Esophagus muscularis mucosa (tissue), 4 donors: ENCODE measurements at regions not wholly inside any gene's neighbourhood (a gene's known extent, or its start where the extent isn't known, plus 50 kb on each side); places are given as distances from the start of the nearest gene placed in this dataset.

Source experiments
- DNase-seq: peaks from one replicate; pipeline ENCODE4 v3.0.0-alpha.2; 2017; ENCODE audit errors: extremely low spot score
- H3K27ac ChIP-seq, 4 donors: fragments of 200-600 bp; sonication (generic); replicated peaks in 1 of 4; 1 replicate in 3 of 4; 2 replicates in 1 of 4; pipeline ENCODE4 v1.5.1; 2016 to 2019; ENCODE audit warnings: mild to moderate bottlenecking in 1 of 4
- H3K27me3 ChIP-seq, 4 donors: fragments of 200-600 bp; sonication (generic); one replicate each; pipeline versions ENCODE4 v1.5.1 to v1.6.0; 2016 to 2019
- H3K36me3 ChIP-seq, 4 donors: fragments of 200-600 bp; sonication (generic); one replicate each; pipeline ENCODE4 v1.5.1; 2016 to 2019
- H3K4me1 ChIP-seq, 4 donors: fragments of 200-600 bp; sonication (generic); one replicate each; pipeline ENCODE4 v1.5.1; 2016 to 2019
- H3K4me3 ChIP-seq, 4 donors: fragments of 200-600 bp; sonication (generic); 1 replicate in 2 of 4; 2 replicates in 2 of 4; pipeline ENCODE4 v1.5.1; 2016 to 2019; ENCODE audit warnings: mild to moderate bottlenecking in 4 of 4, moderate library complexity in 1 of 4
- H3K9me3 ChIP-seq, 4 donors: fragments of 200-600 bp; sonication (generic); 1 replicate in 3 of 4; 2 replicates in 1 of 4; pipeline ENCODE4 v1.5.1; 2016 to 2019
- CTCF ChIP-seq, 3 experiments: fragments of 200-600 bp in 2 of 3; fragments of 450-650 bp in 1 of 3; sonication (generic) in 2 of 3; IDR thresholded peaks; one replicate each; pipeline ENCODE4 v1.5.1; 2017 to 2019; ENCODE audit warnings: antibody characterized with exemption in 3 of 3, mild to moderate bottlenecking in 2 of 3, moderate library complexity in 1 of 3
- EP300 ChIP-seq: sonication (generic); formaldehyde crosslinking; IDR thresholded peaks from one replicate; pipeline ENCODE4 v1.6.1; 2017; ENCODE audit warnings: antibody characterized with exemption
- POLR2A ChIP-seq: fragments of 450-650 bp; IDR thresholded peaks from one replicate; pipeline ENCODE4 v1.6.1; 2017; ENCODE audit warnings: antibody characterized with exemption, moderate library complexity, mild to moderate bottlenecking, low read depth
- POLR2AphosphoS5 ChIP-seq, 2 donors: sonication (generic); formaldehyde crosslinking; IDR thresholded peaks; one replicate each; pipeline ENCODE4 v1.6.1; 2017; ENCODE audit warnings: antibody characterized with exemption in 2 of 2
- WGBS: methylation state at CpG from one replicate; pipeline ENCODE4 v1.1.5; 2018; 5-methylcytosine and 5-hydroxymethylcytosine counted together
- intact Hi-C: fragments of 100-400 bp; cut with DNase I; formaldehyde crosslinking; loops from one replicate; pipeline ENCODE4 v1.15.1; 2023

DNA sequence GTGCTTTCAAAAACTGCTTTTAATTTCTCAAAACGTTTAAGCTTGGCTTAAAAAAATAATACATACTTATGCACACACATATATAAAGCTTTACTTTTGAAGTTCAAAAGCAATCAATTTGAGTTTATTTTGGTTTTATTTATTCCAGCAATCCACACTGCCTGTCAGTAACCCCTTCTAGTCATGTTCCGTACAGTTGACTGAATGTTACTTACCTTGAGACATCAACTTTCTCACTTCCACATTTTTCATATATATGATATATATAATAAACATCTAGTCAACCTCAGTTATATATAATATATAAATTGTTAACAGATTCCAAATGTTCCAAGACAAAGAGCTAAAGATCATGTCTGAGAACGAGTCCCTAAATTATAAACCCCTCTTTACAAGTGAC is 1137.3 kb upstream of the ZEB2 start:
- no peak for DNase-seq
- Histone ChIP-seq H3K36me3 (no peaks in the 10 kb centered on the region), H3K4me1 (no peaks in the 10 kb centered on the region), H3K27ac (no peak overlapping the region), H3K4me3 (no peak overlapping the region), H3K9me3 (no peaks in the 10 kb centered on the region), H3K27me3 (no peaks in the 10 kb centered on the region)
- TF ChIP-seq POLR2A (no peak), POLR2AphosphoS5 (IDR thresholded peaks at IDR 0.05) (no peak), EP300 (no peak), CTCF (IDR thresholded peaks at IDR 0.05) (no peak)
- WGBS, result 80% methylated on average over 3 of the region's 3 CpGs
- intact Hi-C loops, result no loop called here

DNA sequence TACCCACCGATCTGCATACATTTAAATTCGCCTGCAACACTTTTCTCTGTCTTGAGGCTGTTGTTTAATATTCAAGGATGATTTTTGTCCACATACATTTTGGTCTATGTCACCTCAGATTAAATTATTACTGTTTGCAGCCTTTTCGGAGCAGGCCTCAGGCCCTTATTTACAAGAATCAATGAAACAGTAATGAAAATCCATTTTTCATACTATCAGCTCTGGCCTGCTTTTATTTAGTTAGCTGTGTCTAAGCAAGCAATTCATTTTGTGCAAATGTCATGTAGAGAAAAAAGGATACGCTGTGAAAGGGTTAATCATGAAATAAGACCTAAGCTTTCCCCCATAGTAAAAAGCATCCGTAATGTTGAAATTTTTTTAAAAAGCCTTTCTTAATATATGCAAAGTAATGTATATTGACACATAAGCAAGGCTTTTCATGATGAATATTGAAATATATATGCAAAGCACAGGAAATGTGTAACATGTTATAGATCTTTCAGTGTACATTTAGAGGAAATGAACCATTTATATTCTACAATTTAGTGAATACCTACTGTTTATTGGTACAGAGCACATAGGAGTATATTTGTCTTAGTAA is 1135.3 kb upstream of the ZEB2 start:
- H3K9me3 ChIP-seq, result no peaks in the 10 kb centered on the region
- no peak overlapping the region for H3K4me3 ChIP-seq
- H3K4me1 ChIP-seq, result no peaks in the 10 kb centered on the region
- H3K27me3 ChIP-seq, result no peaks in the 10 kb centered on the region
- TF ChIP-seq POLR2A, result no peak
- no peak for TF ChIP-seq EP300
- no peak for TF ChIP-seq CTCF (IDR thresholded peaks at IDR 0.05)
- no peak for TF ChIP-seq POLR2AphosphoS5 (IDR thresholded peaks at IDR 0.05)
- 86% methylated on average over 5 of the region's 5 CpGs for WGBS
- H3K36me3 ChIP-seq, result no peaks in the 10 kb centered on the region
- intact Hi-C loops, result no loop called here
- H3K27ac ChIP-seq, result no peak overlapping the region
- no peak for DNase-seq

DNA sequence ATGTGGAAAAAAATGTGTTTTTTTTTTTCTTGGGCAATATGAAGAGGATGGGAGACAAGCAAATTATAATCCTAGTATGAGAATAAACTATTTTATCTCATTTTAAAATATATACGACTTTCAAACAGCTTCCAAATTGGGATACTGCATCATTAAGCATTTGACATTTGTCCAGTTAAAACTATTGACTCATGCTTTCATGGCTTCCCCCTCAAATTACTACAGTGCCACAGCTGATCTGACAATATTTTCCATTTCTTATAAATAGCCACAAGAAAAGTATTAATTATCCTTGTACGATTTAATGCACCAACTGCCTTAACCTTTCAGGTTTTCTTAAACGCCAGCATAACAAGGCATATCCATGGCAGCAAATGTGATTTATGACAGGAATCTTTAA is 1134.8 kb upstream of the ZEB2 start:
- no peak overlapping the region for H3K4me3 ChIP-seq
- H3K36me3 ChIP-seq, result no peaks in the 10 kb centered on the region
- no peak for DNase-seq
- 80% methylated on average over 3 of the region's 3 CpGs for whole genome bisulfite sequencing
- H3K27ac ChIP-seq, result no peak overlapping the region
- no peak for TF ChIP-seq EP300
- TF ChIP-seq CTCF (IDR thresholded peaks at IDR 0.05), result no peak
- no peak for TF ChIP-seq POLR2AphosphoS5 (IDR thresholded peaks at IDR 0.05)
- TF ChIP-seq POLR2A, result no peak
- intact Hi-C loops, result no loop called here
- no peaks in the 10 kb centered on the region for H3K4me1 ChIP-seq
- H3K27me3 ChIP-seq, result no peaks in the 10 kb centered on the region
- no peaks in the 10 kb centered on the region for H3K9me3 ChIP-seq

DNA sequence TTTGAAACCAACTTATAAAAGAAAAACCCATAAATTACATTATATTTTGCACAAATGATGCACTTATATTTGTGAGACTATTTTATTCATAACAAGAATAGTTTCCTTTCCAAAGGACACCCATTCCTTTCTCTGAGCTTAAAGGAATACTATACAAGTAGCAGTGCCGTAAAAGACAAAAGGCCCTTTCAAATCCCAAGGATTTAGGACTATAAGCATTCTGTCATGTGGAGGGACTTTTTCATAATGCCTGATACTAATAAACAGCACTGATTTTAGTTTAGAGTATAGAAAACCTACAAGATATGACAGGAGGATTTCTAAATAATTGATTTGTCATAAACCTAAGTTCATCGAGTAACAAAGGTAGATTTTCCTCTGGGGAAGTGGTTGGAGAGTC is 1134.2 kb upstream of the ZEB2 start:
- Histone ChIP-seq H3K27me3 (no peaks in the 10 kb centered on the region), H3K36me3 (no peaks in the 10 kb centered on the region), H3K4me1 (no peaks in the 10 kb centered on the region), H3K4me3 (no peak overlapping the region), H3K27ac (no peak overlapping the region), H3K9me3 (no peaks in the 10 kb centered on the region)
- WGBS, result 88% methylated on average over 2 of the region's 2 CpGs
- no peak for DNase-seq
- intact Hi-C loops, result no loop called here
- TF ChIP-seq POLR2AphosphoS5 (IDR thresholded peaks at IDR 0.05) (no peak), EP300 (no peak), CTCF (IDR thresholded peaks at IDR 0.05) (no peak), POLR2A (no peak)

DNA sequence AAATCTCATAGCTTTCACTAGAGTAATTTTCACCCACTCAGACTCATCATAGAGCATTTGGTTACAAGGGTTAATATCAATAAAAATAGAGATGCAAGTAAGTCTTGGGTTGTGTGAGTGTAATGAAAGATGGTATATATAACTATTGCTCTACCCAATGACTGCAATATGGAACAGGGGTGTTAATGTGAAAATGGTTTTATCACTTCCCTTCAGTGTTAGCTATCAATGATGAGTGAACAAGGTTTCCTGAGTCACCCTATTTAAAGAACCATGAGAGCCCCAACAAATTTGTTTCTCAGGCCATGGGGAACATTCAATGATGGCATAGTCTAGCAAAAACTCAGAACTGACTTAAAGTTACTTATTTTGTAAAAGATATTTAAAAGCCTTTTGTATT is 1133.6 kb upstream of the ZEB2 start:
- TF ChIP-seq CTCF (IDR thresholded peaks at IDR 0.05) (no peak), EP300 (no peak), POLR2A (no peak), POLR2AphosphoS5 (IDR thresholded peaks at IDR 0.05) (no peak)
- Histone ChIP-seq H3K4me1 (no peaks in the 10 kb centered on the region), H3K4me3 (no peak overlapping the region), H3K27me3 (no peaks in the 10 kb centered on the region), H3K27ac (no peak overlapping the region), H3K9me3 (no peaks in the 10 kb centered on the region), H3K36me3 (no peaks in the 10 kb centered on the region)
- intact Hi-C loops, result no loop called here
- no peak for DNase-seq
